HEK293 (cell line): ENCODE measurements at regions not wholly inside any gene's neighbourhood (a gene's known extent, or its start where the extent isn't known, plus 50 kb on each side); places are given as distances from the start of the nearest gene placed in this dataset.

Source experiments
- HOXA7 ChIP-seq: sonication (generic); formaldehyde crosslinking; IDR thresholded peaks from 2 replicates; pipeline ENCODE4 v1.8.1; 2022; ENCODE audit warnings: missing genetic modification reagents, borderline replicate concordance
- KLF16 ChIP-seq: fragments of 450-650 bp; formaldehyde crosslinking; IDR thresholded peaks from 2 replicates; pipeline ENCODE4 v1.5.1; 2017; ENCODE audit warnings: missing biosample characterization, missing genetic modification characterization
- REPIN1 ChIP-seq: fragments of 450-650 bp; formaldehyde crosslinking; IDR thresholded peaks from 2 replicates; pipeline ENCODE4 v1.5.1; 2017; ENCODE audit warnings: missing biosample characterization, missing genetic modification characterization, low read depth
- ZBTB7A ChIP-seq: fragments of 450-650 bp; formaldehyde crosslinking; IDR thresholded peaks from 2 replicates; pipeline ENCODE4 v1.5.1; 2016; ENCODE audit warnings: low read depth, missing biosample characterization, missing genetic modification characterization
- ZFP69B ChIP-seq: fragments of 450-650 bp; formaldehyde crosslinking; IDR thresholded peaks from 2 replicates; pipeline ENCODE4 v1.5.1; 2016; ENCODE audit warnings: missing biosample characterization, missing genetic modification characterization
- ZNF274 ChIP-seq, 2 experiments: fragments of 200-500 bp in 1 of 2; fragments of 450-650 bp in 1 of 2; sonication (Bioruptor generic) in 1 of 2; formaldehyde crosslinking in 1 of 2; IDR thresholded peaks; 2 replicates each; pipeline versions ENCODE4 v1.5.1 to v1.6.1; 2014 to 2016; ENCODE audit warnings: borderline replicate concordance in 1 of 2, inconsistent platforms in 1 of 2, low read length in 1 of 2, missing biosample characterization in 1 of 2, missing genetic modification characterization in 1 of 2
- ZNF335 ChIP-seq: fragments of 450-650 bp; formaldehyde crosslinking; conservative IDR thresholded peaks from 2 replicates; pipeline ENCODE4 v1.5.1; 2016; ENCODE audit warnings: missing biosample characterization, missing genetic modification characterization
- ZNF629 ChIP-seq: fragments of 450-650 bp; formaldehyde crosslinking; IDR thresholded peaks from 2 replicates; pipeline ENCODE4 v1.5.1; 2017; ENCODE audit warnings: missing biosample characterization, missing genetic modification characterization
- ZSCAN16 ChIP-seq: fragments of 450-650 bp; formaldehyde crosslinking; IDR thresholded peaks from 2 replicates; pipeline ENCODE4 v1.5.1; 2016; ENCODE audit warnings: missing biosample characterization, missing genetic modification characterization
- TF ChIP-seq, protein P1 (sequence below): fragments of 450-650 bp; formaldehyde crosslinking; IDR thresholded peaks from 2 replicates; pipeline ENCODE4 v1.5.1; 2016; ENCODE audit warnings: missing biosample characterization, missing genetic modification characterization

DNA sequence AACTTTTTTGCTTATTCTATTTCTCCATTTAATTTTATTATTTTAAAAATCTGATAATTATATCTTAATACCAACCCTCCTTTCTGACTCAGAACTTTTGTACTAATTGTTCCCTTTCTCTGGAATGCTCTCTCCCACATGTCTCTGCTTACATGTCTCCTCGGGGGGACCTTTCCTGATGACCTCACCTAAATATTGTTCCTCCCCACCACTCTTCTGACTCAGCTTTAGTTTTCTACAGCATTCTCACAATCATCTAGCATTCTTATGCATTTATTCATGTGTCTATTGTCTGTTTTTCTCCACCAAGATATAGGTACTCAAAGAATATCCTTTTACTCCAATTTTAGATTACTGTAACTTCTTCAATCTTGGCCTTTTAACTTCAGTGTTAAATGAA, 128.7 kb downstream of the MSL3 start:
- TF ChIP-seq ZNF274 (IDR thresholded peaks at IDR 0.05; ENCODE audit: low read length) (no peak), ZNF274 (tag by site-specific recombination; IDR thresholded peaks at IDR 0.05; ENCODE audit: borderline replicate concordance) (no peak), REPIN1 (tag by site-specific recombination) (no peak), ZNF629 (tag by site-specific recombination) (no peak), ZNF335 (tag by site-specific recombination) (no peak), HOXA7 (CRISPR knock-in tag) (no peak), ZBTB7A (tag by site-specific recombination) (no peak), KLF16 (tag by site-specific recombination) (no peak), ZSCAN16 (tag by site-specific recombination) (no peak), ZFP69B (no peak)
- TF ChIP-seq, protein P1, sequence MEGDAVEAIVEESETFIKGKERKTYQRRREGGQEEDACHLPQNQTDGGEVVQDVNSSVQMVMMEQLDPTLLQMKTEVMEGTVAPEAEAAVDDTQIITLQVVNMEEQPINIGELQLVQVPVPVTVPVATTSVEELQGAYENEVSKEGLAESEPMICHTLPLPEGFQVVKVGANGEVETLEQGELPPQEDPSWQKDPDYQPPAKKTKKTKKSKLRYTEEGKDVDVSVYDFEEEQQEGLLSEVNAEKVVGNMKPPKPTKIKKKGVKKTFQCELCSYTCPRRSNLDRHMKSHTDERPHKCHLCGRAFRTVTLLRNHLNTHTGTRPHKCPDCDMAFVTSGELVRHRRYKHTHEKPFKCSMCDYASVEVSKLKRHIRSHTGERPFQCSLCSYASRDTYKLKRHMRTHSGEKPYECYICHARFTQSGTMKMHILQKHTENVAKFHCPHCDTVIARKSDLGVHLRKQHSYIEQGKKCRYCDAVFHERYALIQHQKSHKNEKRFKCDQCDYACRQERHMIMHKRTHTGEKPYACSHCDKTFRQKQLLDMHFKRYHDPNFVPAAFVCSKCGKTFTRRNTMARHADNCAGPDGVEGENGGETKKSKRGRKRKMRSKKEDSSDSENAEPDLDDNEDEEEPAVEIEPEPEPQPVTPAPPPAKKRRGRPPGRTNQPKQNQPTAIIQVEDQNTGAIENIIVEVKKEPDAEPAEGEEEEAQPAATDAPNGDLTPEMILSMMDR (tag by site-specific recombination), result no peak
